ENCODE measurements at regions not wholly inside any gene's neighbourhood (a gene's known extent, or its start where the extent isn't known, plus 50 kb on each side); places are given as distances from the start of the nearest gene placed in this dataset.

DNA sequence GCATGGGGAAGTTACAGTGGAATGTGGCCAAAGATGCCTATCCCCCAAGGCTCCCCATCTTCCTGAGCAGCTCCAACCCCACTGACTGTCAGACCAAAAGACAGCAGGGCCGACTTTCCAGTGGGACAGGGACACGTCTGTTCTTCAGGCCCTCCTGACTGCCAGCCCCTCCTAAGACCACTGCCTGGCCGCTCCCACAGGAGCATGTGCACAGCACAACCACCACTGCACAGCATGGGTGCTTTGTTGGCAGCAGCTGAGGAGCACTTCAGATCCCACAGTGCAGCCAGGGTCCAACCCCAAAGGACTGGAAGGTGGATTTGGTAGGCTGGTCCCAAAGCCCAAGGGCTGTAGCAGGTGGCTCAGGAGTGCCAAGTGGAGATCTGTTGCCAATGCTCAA, 648.3 kb upstream of the BRINP3 start:
- TF ChIP-seq, protein P1, sequence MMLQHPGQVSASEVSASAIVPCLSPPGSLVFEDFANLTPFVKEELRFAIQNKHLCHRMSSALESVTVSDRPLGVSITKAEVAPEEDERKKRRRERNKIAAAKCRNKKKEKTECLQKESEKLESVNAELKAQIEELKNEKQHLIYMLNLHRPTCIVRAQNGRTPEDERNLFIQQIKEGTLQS (IDR thresholded peaks at IDR 0.05; ENCODE audit: borderline replicate concordance, extremely low read depth, low read depth, low read length), result no peak
- TF ChIP-seq GABPA (IDR thresholded peaks at IDR 0.05; ENCODE audit: low read depth) (no peak), CHD2 (IDR thresholded peaks at IDR 0.05; ENCODE audit: borderline replicate concordance, low read depth, low read length) (no peak)

Data from GM12878 (cell line).